ENCODE measurements at regions not wholly inside any gene's neighbourhood (a gene's known extent, or its start where the extent isn't known, plus 50 kb on each side); places are given as distances from the start of the nearest gene placed in this dataset.

- TF ChIP-seq EZH2phosphoT487 (IDR thresholded peaks at IDR 0.05; ENCODE audit: insufficient read depth, low read depth) = no peak
- TF ChIP-seq EZH2 (IDR thresholded peaks at IDR 0.05; ENCODE audit: insufficient read depth, poor library complexity, severe bottlenecking) = no peak
Observed at GRCh38 chr3:117405359-117405758, 695.8 kb downstream of the TUSC7 start.

All from GM23248 (cell line).